ENCODE measurements at regions not wholly inside any gene's neighbourhood (a gene's known extent, or its start where the extent isn't known, plus 50 kb on each side); places are given as distances from the start of the nearest gene placed in this dataset.

DNA sequence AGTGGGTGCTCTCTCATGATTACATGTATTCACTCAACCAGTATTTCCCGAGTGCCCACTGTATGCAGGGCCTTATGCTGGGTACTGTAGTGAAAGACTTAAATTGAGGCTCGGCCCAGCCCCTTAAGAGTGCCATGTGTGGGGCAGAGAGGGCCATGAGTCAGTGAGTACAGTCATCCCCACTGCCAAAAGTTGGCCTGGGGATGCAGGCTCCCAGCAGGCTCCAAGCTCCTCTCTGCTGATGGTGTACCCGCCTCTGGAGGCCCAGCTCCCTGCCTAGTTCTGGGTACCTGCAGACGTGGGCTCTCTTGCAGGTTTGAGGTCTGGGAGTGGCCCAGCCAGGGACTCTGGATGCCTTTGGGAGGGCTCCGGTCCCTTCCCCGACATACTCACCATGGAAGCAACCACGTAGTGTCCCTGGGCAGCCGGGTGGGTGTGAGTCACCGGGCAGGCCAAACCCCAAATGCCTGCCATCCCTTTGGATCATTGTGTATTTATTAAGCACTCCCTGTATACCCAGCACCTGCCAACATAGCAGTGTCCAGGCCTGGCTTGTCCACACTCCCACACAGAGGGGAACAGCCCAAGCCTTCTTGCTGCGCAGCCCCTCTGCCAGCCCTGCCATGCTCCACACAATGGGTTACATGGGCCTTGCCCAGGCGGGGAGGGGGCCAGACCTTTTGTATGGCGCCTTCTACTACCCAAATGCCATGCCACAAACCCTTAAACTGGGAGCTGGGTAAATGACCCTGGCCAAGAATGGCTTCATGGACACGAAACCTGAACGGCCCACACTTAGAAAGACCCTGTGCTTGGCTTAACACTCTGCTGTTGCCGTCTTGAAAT, 153.6 kb downstream of the VEGFA start:
- TF ChIP-seq, protein P1, sequence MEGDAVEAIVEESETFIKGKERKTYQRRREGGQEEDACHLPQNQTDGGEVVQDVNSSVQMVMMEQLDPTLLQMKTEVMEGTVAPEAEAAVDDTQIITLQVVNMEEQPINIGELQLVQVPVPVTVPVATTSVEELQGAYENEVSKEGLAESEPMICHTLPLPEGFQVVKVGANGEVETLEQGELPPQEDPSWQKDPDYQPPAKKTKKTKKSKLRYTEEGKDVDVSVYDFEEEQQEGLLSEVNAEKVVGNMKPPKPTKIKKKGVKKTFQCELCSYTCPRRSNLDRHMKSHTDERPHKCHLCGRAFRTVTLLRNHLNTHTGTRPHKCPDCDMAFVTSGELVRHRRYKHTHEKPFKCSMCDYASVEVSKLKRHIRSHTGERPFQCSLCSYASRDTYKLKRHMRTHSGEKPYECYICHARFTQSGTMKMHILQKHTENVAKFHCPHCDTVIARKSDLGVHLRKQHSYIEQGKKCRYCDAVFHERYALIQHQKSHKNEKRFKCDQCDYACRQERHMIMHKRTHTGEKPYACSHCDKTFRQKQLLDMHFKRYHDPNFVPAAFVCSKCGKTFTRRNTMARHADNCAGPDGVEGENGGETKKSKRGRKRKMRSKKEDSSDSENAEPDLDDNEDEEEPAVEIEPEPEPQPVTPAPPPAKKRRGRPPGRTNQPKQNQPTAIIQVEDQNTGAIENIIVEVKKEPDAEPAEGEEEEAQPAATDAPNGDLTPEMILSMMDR (IDR thresholded peaks at IDR 0.05) = no peak
- TF ChIP-seq POLR2A (IDR thresholded peaks at IDR 0.05) = no peak

Data from prostate gland (tissue), 2 donors.